Naive thymus-derived CD4-positive, alpha-beta T cell (primary cell): ENCODE measurements at regions not wholly inside any gene's neighbourhood (a gene's known extent, or its start where the extent isn't known, plus 50 kb on each side); places are given as distances from the start of the nearest gene placed in this dataset.

Experiments used
- ATAC-seq: fragments of 150-1000 bp; cut with Tn5 transposase; 2 replicates; pipeline ENCODE4 v1.10.0; 2021; ENCODE audit warnings: mild to moderate bottlenecking, moderate library complexity
- CTCF ChIA-PET: fragments of 350-600 bp; sonication (Branson Sonifier 250); formaldehyde crosslinking; loops from one replicate; lab custom pipeline; 2021; ENCODE audit warnings: antibody characterized with exemption; lab: Charles Lee
- POLR2A ChIA-PET: fragments of 350-600 bp; sonication (Branson Sonifier 250); formaldehyde crosslinking; loops from one replicate; lab custom pipeline; 2021; ENCODE audit warnings: antibody characterized with exemption, inconsistent platforms; lab: Charles Lee
- DNase-seq, 9 donors: peaks; one replicate each; pipeline versions ENCODE4 v3.0.0 to v3.0.0-alpha.2; 2020 to 2022; ENCODE audit warnings: mixed read lengths in 1 of 9
- H3K27ac ChIP-seq: one replicate; pipeline ENCODE4 v1.7.0; 2013; ENCODE audit warnings: mild to moderate bottlenecking, low read depth, low read length, moderate library complexity
- H3K27me3 ChIP-seq, 2 donors: one replicate each; pipeline ENCODE4 v1.7.0; 2013; ENCODE audit warnings: low read length in 2 of 2, mild to moderate bottlenecking in 2 of 2, moderate library complexity in 2 of 2; ENCODE audit not compliant: control insufficient read depth in 2 of 2, insufficient read depth in 2 of 2
- H3K36me3 ChIP-seq, 3 experiments: 1 replicate in 2 of 3; 2 replicates in 1 of 3; pipeline ENCODE4 v1.7.0; 2013; ENCODE audit warnings: low read length in 3 of 3, mild to moderate bottlenecking in 3 of 3, moderate library complexity in 1 of 3; ENCODE audit not compliant: insufficient read depth in 3 of 3, control insufficient read depth in 2 of 3
- H3K4me1 ChIP-seq, 2 donors: one replicate each; pipeline ENCODE4 v1.7.0; 2013; ENCODE audit warnings: low read length in 2 of 2, mild to moderate bottlenecking in 2 of 2, moderate library complexity in 1 of 2; ENCODE audit not compliant: control insufficient read depth in 2 of 2, insufficient read depth in 2 of 2
- H3K4me3 ChIP-seq: 2 replicates; pipeline ENCODE4 v1.7.0; 2013; ENCODE audit warnings: mild to moderate bottlenecking, low read length
- H3K9me3 ChIP-seq, 3 experiments: 1 replicate in 2 of 3; 2 replicates in 1 of 3; pipeline ENCODE4 v1.7.0; 2013; ENCODE audit warnings: low read length in 3 of 3; ENCODE audit not compliant: control insufficient read depth in 2 of 3
- H3K27ac Mint-ChIP-seq, 9 donors: one replicate each; pipeline ENCODE4 v1.8.0; 2020 to 2022; ENCODE audit warnings: mixed read lengths in 9 of 9, mild to moderate bottlenecking in 8 of 9, moderate library complexity in 5 of 9, inconsistent platforms in 2 of 9
- H3K27me3 Mint-ChIP-seq, 5 donors: one replicate each; pipeline ENCODE4 v1.8.0; 2021 to 2022; ENCODE audit warnings: mixed read lengths in 5 of 5, mild to moderate bottlenecking in 1 of 5
- H3K36me3 Mint-ChIP-seq, 5 donors: one replicate each; pipeline ENCODE4 v1.8.0; 2020 to 2022; ENCODE audit warnings: mixed read lengths in 5 of 5, mild to moderate bottlenecking in 3 of 5, inconsistent platforms in 1 of 5
- H3K4me1 Mint-ChIP-seq, 7 donors: one replicate each; pipeline ENCODE4 v1.8.0; 2020 to 2022; ENCODE audit warnings: mixed read lengths in 7 of 7, mild to moderate bottlenecking in 3 of 7, inconsistent platforms in 1 of 7
- H3K4me3 Mint-ChIP-seq, 10 donors: one replicate each; pipeline ENCODE4 v1.8.0; 2020 to 2022; ENCODE audit warnings: mild to moderate bottlenecking in 10 of 10, mixed read lengths in 10 of 10, moderate library complexity in 6 of 10, inconsistent platforms in 2 of 10
- H3K9me3 Mint-ChIP-seq, 11 donors: one replicate each; pipeline ENCODE4 v1.8.0; 2020 to 2022; ENCODE audit warnings: mixed read lengths in 11 of 11, mild to moderate bottlenecking in 4 of 11, inconsistent platforms in 1 of 11, moderate library complexity in 1 of 11
- intact Hi-C, 2 donors: fragments of 100-400 bp; cut with micrococcal nuclease; formaldehyde crosslinking; loops; one replicate each; pipeline ENCODE4 v1.15.1; 2023

DNA sequence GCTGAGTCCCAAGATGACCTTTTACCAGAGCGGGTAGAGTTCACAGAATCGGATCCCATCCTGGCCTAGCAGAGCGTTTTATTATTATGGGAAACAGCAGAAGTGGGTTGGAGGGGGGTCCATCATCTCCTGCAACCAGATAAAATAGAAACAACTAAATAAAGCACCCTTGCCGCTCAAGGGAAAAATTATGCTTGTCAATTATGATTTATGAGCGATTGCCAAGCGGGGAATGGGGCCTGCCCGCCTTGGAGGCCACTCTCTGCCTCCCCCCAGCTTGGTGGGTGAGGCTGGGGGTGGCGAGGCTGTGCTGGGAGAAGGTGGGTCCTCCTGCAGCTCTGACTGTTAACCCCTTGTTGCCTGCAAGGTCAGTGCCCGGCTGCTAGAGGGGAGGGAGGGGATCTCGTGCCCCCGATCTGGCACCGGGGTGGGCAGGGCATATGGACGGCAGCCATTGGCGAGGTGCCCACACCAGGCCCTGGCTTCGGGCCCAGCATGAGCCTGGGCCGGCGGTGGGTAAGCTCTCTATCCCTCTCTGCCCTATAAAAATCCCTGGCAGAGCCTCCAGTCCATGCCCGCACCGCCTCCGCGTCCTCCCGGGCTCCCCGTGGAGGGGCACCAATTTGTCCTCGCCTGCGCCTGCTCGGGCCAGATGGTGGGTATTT is 129.1 kb downstream of the URI1 start:
- H3K27ac Mint-ChIP-seq, result no peak overlapping the region
- H3K4me1 Mint-ChIP-seq, result no peaks in the 10 kb centered on the region
- Histone ChIP-seq H3K4me3 (no peak overlapping the region), H3K27me3 (no peaks in the 10 kb centered on the region), H3K36me3 (no peaks in the 10 kb centered on the region), H3K9me3 (no peaks in the 10 kb centered on the region), H3K27ac (no peak overlapping the region), H3K4me1 (no peaks in the 10 kb centered on the region)
- H3K27me3 Mint-ChIP-seq, result peaks cover 0 to 10% (median 0%) of the 10 kb centered on the region in 5 donors
- intact Hi-C loops, result no loop called here
- CTCF ChIA-PET, result no interaction called here
- no peak overlapping the region for H3K4me3 Mint-ChIP-seq
- ATAC-seq (no peak), DNase-seq (no peak)
- peaks cover 0 to 5% (median 0%) of the 10 kb centered on the region in 11 donors for H3K9me3 Mint-ChIP-seq
- H3K36me3 Mint-ChIP-seq, result peaks cover 0 to 5% (median 0%) of the 10 kb centered on the region in 5 donors
- POLR2A ChIA-PET, result no interaction called here

- intact Hi-C loops, result no loop called here
- Mint-ChIP-seq H3K36me3 (peaks cover 0 to 5% (median 0%) of the 10 kb centered on the region in 5 donors), H3K4me1 (no peaks in the 10 kb centered on the region), H3K4me3 (no peak overlapping the region), H3K27me3 (peaks cover 0 to 10% (median 0%) of the 10 kb centered on the region in 5 donors), H3K27ac (no peak overlapping the region), H3K9me3 (peaks cover 0 to 5% (median 0%) of the 10 kb centered on the region in 11 donors)
- DNase-seq, result no peak
- no peak overlapping the region for H3K4me3 ChIP-seq
- CTCF ChIA-PET, result no interaction called here
- H3K4me1 ChIP-seq, result no peaks in the 10 kb centered on the region
- H3K9me3 ChIP-seq, result no peaks in the 10 kb centered on the region
- no peaks in the 10 kb centered on the region for H3K27me3 ChIP-seq
- H3K36me3 ChIP-seq, result no peaks in the 10 kb centered on the region
- no peak for ATAC-seq
- no peak overlapping the region for H3K27ac ChIP-seq
- POLR2A ChIA-PET, result interaction anchor here (0.6 kb wide), 1 partner anchor 522 kb away, joined by 3 read pairs; no protein-coding TSS in a partner anchor
Measured at GRCh38 chr19:30071871-30072270, 129.8 kb downstream of the URI1 start.

DNA sequence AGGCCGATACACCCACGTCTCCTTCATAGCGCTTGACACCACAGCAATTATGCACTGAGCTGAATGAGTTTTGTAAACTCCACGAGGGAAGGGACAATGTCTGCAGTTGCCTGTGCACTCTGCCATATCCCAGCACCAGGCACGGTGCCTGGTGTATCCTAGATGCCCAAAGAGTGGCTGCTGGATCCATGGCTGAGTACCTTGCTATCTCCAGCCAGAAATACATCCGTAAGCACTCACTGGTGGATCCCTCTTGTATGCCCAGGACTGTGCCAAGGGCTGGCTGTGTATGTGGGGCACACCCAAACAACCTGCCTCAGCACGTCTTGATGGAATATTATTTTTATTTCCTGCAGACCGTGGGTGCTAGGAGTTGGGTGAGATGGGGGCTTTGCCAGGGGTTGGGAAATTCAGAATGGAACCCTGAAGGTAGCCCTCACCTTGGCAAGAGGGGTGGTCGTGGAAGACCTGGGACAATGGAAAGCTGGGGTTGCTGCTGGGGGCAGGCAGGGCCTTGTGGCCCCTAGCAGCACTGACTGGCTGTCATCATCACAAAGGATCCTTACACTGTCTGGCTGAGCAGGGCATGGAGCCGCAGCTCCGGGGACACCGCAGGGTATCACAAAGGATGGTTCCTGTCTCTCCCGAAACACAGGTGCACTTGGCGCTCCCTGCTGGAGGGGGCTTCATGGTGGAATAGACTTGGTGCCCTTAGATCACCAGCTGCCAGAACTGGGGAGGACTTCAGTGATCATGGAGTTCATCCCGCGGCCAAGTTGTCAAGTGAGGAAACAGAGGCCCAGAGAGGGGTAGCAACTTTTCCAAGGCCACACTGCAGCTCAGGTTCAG is 131.3 kb downstream of the URI1 start:
- H3K9me3 ChIP-seq, result no peaks in the 10 kb centered on the region
- Mint-ChIP-seq H3K27ac (no peak overlapping the region), H3K4me1 (no peaks in the 10 kb centered on the region), H3K4me3 (no peak overlapping the region), H3K27me3 (peaks cover 0 to 12% (median 0%) of the 10 kb centered on the region in 5 donors), H3K9me3 (peaks cover 0 to 2% (median 0%) of the 10 kb centered on the region in 11 donors), H3K36me3 (peaks cover 0 to 5% (median 0%) of the 10 kb centered on the region in 5 donors)
- H3K4me3 ChIP-seq, result no peak overlapping the region
- ChIA-PET CTCF (no interaction called here), POLR2A (no interaction called here)
- no peaks in the 10 kb centered on the region for H3K27me3 ChIP-seq
- H3K36me3 ChIP-seq, result no peaks in the 10 kb centered on the region
- DNase-seq (no peak), ATAC-seq (no peak)
- no peak overlapping the region for H3K27ac ChIP-seq
- no peaks in the 10 kb centered on the region for H3K4me1 ChIP-seq
- intact Hi-C loops, result no loop called here

GRCh38 chr19:30074096-30074495 is 132.1 kb downstream of the URI1 start:
- peaks cover 0 to 2% (median 0%) of the 10 kb centered on the region in 11 donors for H3K9me3 Mint-ChIP-seq
- no peaks in the 10 kb centered on the region for H3K4me1 Mint-ChIP-seq
- H3K36me3 Mint-ChIP-seq, result no peaks in the 10 kb centered on the region
- Histone ChIP-seq H3K9me3 (no peaks in the 10 kb centered on the region), H3K4me1 (no peaks in the 10 kb centered on the region), H3K4me3 (no peak overlapping the region), H3K27me3 (no peaks in the 10 kb centered on the region), H3K27ac (no peak overlapping the region), H3K36me3 (no peaks in the 10 kb centered on the region)
- intact Hi-C loops, result no loop called here
- no peak overlapping the region for H3K4me3 Mint-ChIP-seq
- CTCF ChIA-PET, result no interaction called here
- no peak overlapping the region for H3K27ac Mint-ChIP-seq
- DNase-seq (no peak), ATAC-seq (no peak)
- POLR2A ChIA-PET, result no interaction called here
- peaks cover 0 to 7% (median 2%) of the 10 kb centered on the region in 5 donors for H3K27me3 Mint-ChIP-seq

DNA sequence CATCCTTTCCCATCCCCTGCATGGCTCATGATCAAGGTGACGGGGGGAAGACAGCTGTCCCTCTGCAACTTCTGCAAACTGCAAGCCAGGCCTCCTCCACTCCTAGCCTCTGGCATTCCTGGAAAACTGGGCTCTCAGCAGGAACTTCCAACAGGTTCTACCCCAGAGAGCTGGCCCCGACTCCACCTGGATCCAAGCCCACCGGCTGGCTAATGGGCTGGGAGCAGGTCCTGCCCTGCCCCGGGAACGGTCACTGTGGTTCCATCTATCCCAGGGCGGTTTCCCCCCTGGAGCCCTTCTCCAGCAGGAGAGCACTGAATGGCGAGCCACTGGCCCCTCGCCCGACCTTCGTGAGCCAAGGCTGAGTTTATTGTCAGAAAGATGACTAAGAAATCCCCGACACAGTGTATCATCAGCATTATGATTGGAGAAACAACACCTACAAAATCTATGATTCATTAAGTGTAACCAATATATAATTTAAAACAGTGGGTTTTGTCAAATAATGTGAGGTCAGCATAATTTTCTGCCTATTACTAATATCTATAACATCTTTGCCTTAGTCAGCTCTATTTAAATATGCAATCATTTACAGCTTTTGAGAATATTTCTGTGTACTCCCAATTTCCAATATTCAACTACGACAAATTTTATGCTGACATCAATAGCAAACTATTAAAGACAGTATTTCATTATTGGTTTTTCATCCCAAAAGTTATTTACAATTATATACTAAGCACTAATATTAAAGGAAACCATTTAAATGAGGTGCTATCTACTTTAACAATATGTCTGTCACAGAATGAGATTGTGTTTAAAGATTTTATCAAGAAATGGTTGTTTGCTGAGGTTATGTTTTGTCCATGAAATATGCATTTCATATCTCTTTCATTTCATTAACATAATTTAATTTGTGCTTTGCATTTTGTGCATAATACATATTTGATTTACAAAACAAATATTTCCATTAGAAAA is 133.0 kb downstream of the URI1 start:
- H3K27ac Mint-ChIP-seq, result no peak overlapping the region
- no peak overlapping the region for H3K27ac ChIP-seq
- DNase-seq (no peak), ATAC-seq (no peak)
- H3K27me3 Mint-ChIP-seq, result peaks cover 0 to 10% (median 7%) of the 10 kb centered on the region in 5 donors
- H3K27me3 ChIP-seq, result no peaks in the 10 kb centered on the region
- H3K4me3 Mint-ChIP-seq, result no peak overlapping the region
- ChIA-PET CTCF (no interaction called here), POLR2A (no interaction called here)
- H3K9me3 ChIP-seq, result no peaks in the 10 kb centered on the region
- no peaks in the 10 kb centered on the region for H3K4me1 Mint-ChIP-seq
- peaks cover 0 to 2% (median 0%) of the 10 kb centered on the region in 11 donors for H3K9me3 Mint-ChIP-seq
- no peaks in the 10 kb centered on the region for H3K36me3 Mint-ChIP-seq
- H3K4me3 ChIP-seq, result no peak overlapping the region
- H3K36me3 ChIP-seq, result no peaks in the 10 kb centered on the region
- intact Hi-C loops, result no loop called here
- no peaks in the 10 kb centered on the region for H3K4me1 ChIP-seq

GRCh38 chr19:30076101-30076551 is 134.1 kb downstream of the URI1 start:
- ChIA-PET POLR2A (no interaction called here), CTCF (no interaction called here)
- ATAC-seq (no peak), DNase-seq (no peak)
- Histone ChIP-seq H3K4me1 (no peaks in the 10 kb centered on the region), H3K27ac (no peak overlapping the region), H3K36me3 (no peaks in the 10 kb centered on the region), H3K4me3 (no peak overlapping the region), H3K9me3 (no peaks in the 10 kb centered on the region), H3K27me3 (peaks cover 0 to 5% of the 10 kb centered on the region in 2 donors)
- intact Hi-C loops, result no loop called here
- no peak overlapping the region for H3K27ac Mint-ChIP-seq
- no peaks in the 10 kb centered on the region for H3K4me1 Mint-ChIP-seq
- H3K9me3 Mint-ChIP-seq, result peaks cover 0 to 3% (median 0%) of the 10 kb centered on the region in 11 donors
- peaks cover 0 to 15% (median 10%) of the 10 kb centered on the region in 5 donors for H3K27me3 Mint-ChIP-seq
- no peak overlapping the region for H3K4me3 Mint-ChIP-seq
- H3K36me3 Mint-ChIP-seq, result no peaks in the 10 kb centered on the region
